ENCODE measurements at regions not wholly inside any gene's neighbourhood (a gene's known extent, or its start where the extent isn't known, plus 50 kb on each side); places are given as distances from the start of the nearest gene placed in this dataset.

GRCh38 chr22:47634347-47634746, 871.9 kb downstream of the TBC1D22A start:
- no peak for TF ChIP-seq CTCF (conservative IDR thresholded peaks at IDR 0.05)
- no peak overlapping the region for H3K27ac ChIP-seq

GRCh38 chr22:47633111-47633510, 870.7 kb downstream of the TBC1D22A start:
- H3K27ac ChIP-seq = peak overlapping the region; percentile 83; the same call in 1 of the 2 replicates
- TF ChIP-seq CTCF (conservative IDR thresholded peaks at IDR 0.05) = no peak

- H3K27ac ChIP-seq = peak overlapping the region; percentile 83
- no peak for TF ChIP-seq CTCF (conservative IDR thresholded peaks at IDR 0.05)
These were observed 870.3 kb downstream of the TBC1D22A start for GRCh38 chr22:47632701-47633100.

- H3K27ac ChIP-seq = peak overlapping the region; percentile 83
- TF ChIP-seq CTCF (conservative IDR thresholded peaks at IDR 0.05) = no peak
These were observed 869.2 kb downstream of the TBC1D22A start for GRCh38 chr22:47631571-47632102.

- no peak for TF ChIP-seq CTCF (conservative IDR thresholded peaks at IDR 0.05)
- H3K27ac ChIP-seq = peak overlapping the region; percentile 83
These were observed 868.5 kb downstream of the TBC1D22A start for GRCh38 chr22:47630741-47631534.

GRCh38 chr22:47629791-47630655, 867.6 kb downstream of the TBC1D22A start:
- TF ChIP-seq CTCF (conservative IDR thresholded peaks at IDR 0.05) = no peak
- H3K27ac ChIP-seq = no peak overlapping the region

- H3K27ac ChIP-seq = no peak overlapping the region
- no peak for TF ChIP-seq CTCF (conservative IDR thresholded peaks at IDR 0.05)
These were observed 866.8 kb downstream of the TBC1D22A start for GRCh38 chr22:47629273-47629711.

Measured in VCaP (cell line).